HFFc6 (cell line): ENCODE measurements at regions not wholly inside any gene's neighbourhood (a gene's known extent, or its start where the extent isn't known, plus 50 kb on each side); places are given as distances from the start of the nearest gene placed in this dataset.
"Not testable (repeated sequence)": the region's sequence is repeated elsewhere in the genome, so short reads cannot be mapped to it uniquely, and the experiment has no call there.

ENCODE experiments used
- DNase-seq: peaks from one replicate; pipeline ENCODE4 v3.0.0-alpha.2; 2018
- H3K27ac Mint-ChIP-seq: 2 replicates; pipeline ENCODE4 v1.8.0; 2020; ENCODE audit warnings: mild to moderate bottlenecking, mixed read lengths
- H3K27me3 Mint-ChIP-seq: 2 replicates; pipeline ENCODE4 v1.8.0; 2021; ENCODE audit warnings: mild to moderate bottlenecking, moderate library complexity, mixed read lengths; ENCODE audit not compliant: insufficient read depth
- H3K36me3 Mint-ChIP-seq: 2 replicates; pipeline ENCODE4 v1.8.0; 2021; ENCODE audit warnings: low read depth, mixed read lengths
- H3K4me1 Mint-ChIP-seq: 2 replicates; pipeline ENCODE4 v1.8.0; 2020; ENCODE audit warnings: low read depth, mixed read lengths
- H3K4me3 Mint-ChIP-seq: 2 replicates; pipeline ENCODE4 v1.8.0; 2020; ENCODE audit warnings: mild to moderate bottlenecking, moderate library complexity, mixed read lengths
- H3K9me3 Mint-ChIP-seq: 2 replicates; pipeline ENCODE4 v1.8.0; 2020; ENCODE audit warnings: mild to moderate bottlenecking, mixed read lengths
- TF ChIP-seq, protein P1 (sequence below): fragments of 200-600 bp; sonication (generic); IDR thresholded peaks from 2 replicates; pipeline ENCODE4 v1.5.0; 2021; ENCODE audit warnings: antibody characterized with exemption, mild to moderate bottlenecking

DNA sequence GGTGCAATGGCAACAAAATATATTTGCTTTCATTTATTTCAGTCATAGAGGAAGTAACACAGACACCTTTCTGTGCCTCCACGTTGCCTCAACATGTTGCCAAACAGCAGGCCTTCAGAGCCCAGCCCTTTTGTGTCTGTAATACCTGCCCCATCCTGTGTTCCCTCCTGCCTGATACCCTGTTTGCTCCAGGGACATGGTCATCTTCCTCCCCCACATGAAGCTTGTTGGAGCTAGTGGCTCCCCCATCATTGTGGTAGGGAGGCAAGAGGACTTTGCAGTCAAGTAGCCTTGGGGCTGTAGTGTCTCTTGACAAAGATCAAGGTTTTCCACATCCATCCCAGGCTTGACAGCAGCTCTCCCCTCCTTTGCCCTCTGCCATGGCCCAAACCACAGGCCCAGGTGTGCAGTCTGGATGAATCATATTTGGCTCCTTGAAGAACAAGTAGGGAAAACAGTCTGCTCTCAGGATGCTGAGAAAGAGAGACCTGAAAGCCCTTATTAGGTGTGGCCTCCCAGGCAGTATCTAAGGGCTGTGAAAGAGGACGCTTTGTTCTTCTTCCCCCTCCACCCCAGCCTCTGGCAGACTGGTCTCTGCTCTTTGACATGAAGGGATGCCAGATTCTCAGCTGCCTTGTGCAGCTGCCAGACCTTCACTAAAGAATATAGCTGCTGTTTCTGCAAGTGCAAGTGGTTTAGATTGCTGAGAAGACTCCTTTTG, 329.0 kb downstream of the C12orf75 start:
- Mint-ChIP-seq H3K9me3 (no peaks in the 10 kb centered on the region), H3K36me3 (no peaks in the 10 kb centered on the region), H3K4me1 (no peaks in the 10 kb centered on the region), H3K27me3 (peaks cover 8% of the 10 kb centered on the region; the same call in 1 of the 2 replicates), H3K4me3 (no peak overlapping the region), H3K27ac (no peak overlapping the region)
- DNase-seq: no peak
- TF ChIP-seq, protein P1, sequence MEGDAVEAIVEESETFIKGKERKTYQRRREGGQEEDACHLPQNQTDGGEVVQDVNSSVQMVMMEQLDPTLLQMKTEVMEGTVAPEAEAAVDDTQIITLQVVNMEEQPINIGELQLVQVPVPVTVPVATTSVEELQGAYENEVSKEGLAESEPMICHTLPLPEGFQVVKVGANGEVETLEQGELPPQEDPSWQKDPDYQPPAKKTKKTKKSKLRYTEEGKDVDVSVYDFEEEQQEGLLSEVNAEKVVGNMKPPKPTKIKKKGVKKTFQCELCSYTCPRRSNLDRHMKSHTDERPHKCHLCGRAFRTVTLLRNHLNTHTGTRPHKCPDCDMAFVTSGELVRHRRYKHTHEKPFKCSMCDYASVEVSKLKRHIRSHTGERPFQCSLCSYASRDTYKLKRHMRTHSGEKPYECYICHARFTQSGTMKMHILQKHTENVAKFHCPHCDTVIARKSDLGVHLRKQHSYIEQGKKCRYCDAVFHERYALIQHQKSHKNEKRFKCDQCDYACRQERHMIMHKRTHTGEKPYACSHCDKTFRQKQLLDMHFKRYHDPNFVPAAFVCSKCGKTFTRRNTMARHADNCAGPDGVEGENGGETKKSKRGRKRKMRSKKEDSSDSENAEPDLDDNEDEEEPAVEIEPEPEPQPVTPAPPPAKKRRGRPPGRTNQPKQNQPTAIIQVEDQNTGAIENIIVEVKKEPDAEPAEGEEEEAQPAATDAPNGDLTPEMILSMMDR: no peak

DNA sequence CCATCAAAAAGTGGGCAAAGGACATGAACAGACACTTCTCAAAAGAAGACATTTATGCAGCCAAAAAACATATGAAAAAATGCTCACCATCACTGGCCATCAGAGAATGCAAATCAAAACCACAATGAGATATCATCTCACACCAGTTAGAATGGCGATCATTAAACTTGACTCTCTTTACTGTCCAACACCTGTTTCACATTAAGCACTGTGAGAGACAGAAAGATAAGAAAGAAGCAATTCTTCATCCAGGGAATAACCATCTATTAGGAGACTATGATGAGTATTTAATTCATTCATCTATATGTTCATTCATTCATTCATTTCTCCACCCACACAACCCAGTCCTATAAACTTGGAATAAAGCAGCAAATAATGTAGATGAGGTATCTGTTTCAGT, 334.3 kb downstream of the C12orf75 start:
- DNase-seq, H3K36me3 Mint-ChIP-seq, H3K4me1 Mint-ChIP-seq, H3K9me3 Mint-ChIP-seq, H3K27me3 Mint-ChIP-seq, H3K4me3 Mint-ChIP-seq, H3K27ac Mint-ChIP-seq: not testable (repeated sequence)

DNA sequence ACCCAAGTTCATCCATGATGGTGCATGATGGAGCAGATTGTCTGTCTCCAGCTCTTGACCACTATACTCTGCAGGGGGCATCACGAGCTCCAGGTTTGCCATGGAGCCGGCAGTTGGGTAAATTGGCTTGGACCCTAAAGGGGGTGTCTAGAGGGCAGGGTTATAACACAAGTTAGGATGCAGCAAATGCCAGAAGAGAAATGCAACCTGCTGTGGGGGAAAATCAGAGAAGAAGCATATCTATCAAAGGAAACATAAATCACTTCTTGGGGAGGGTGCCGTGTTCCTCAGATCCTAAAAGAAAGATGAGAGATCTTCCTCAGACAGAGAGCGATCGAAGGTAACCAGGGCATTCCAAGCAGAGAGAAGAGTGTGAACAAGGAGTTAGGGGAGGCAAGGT, 334.9 kb downstream of the C12orf75 start:
- H3K27me3 Mint-ChIP-seq: peaks cover 2% of the 10 kb centered on the region
- no peak overlapping the region for H3K27ac Mint-ChIP-seq
- H3K9me3 Mint-ChIP-seq: no peaks in the 10 kb centered on the region
- H3K4me3 Mint-ChIP-seq: no peak overlapping the region
- H3K4me1 Mint-ChIP-seq: peaks cover 10% of the 10 kb centered on the region
- DNase-seq: no peak
- TF ChIP-seq, protein P1: no peak
- H3K36me3 Mint-ChIP-seq: no peaks in the 10 kb centered on the region

DNA sequence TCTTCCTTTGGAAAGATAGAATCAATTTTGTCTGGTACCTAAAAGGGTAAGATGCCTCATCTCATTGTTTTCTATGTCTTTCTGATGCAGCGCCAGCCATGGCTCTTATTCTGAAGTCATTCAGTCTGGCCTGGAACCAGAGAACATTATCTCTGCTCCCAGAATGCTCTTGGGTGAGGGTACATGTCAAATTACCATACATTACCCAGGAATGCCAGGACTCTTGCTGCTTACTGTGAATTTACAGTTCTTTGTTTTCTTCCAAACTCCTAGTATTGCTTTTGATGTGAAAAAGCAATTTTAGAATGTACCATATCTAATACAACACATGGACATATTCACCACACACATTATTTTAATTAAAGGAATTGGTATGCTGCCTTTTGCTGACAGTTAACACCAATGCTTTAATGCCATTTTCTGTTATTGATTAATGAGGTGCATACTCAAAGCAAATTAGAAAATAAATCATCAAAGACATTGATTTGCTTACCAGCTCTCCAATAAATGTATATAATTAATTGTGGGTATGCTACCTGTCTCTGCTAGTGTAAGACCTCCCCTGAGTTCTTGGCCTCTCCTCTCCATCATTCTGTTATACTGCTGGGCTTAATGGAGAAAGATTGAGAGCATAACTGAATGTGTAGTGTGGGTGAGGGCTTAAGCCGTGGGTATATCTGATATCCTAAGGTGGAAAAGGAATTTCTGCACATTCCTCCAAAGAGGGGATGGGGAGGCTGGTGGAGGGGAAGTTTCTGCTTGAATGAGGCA, 337.7 kb downstream of the C12orf75 start:
- no peak overlapping the region for H3K4me3 Mint-ChIP-seq
- no peak for DNase-seq
- TF ChIP-seq, protein P1: no peak
- peaks cover 38% of the 10 kb centered on the region for H3K4me1 Mint-ChIP-seq
- peaks cover 6% of the 10 kb centered on the region; the same call in 1 of the 2 replicates for H3K36me3 Mint-ChIP-seq
- H3K9me3 Mint-ChIP-seq: no peaks in the 10 kb centered on the region
- H3K27ac Mint-ChIP-seq: no peak overlapping the region
- no peaks in the 10 kb centered on the region; the same call in 1 of the 2 replicates for H3K27me3 Mint-ChIP-seq

DNA sequence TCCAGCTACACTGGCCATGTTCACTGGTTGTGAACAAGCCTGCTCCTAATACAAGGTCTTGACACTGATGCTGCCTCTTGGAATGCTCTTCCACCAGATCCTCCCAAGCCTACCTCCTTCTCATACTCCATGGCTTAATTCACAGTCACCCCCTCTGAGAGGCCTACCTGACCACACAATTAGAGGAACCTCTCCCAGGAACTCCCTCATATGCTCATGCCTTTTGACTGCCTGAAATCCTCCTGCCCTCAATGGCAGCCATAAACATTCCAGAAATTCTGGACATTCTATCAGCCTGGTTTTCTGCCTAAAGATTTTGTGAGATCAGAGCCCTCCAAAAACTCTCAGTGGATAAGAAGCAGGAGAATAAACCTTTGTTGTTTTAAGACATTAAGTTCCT, 340.2 kb downstream of the C12orf75 start:
- Mint-ChIP-seq H3K4me1 (peaks cover 54% of the 10 kb centered on the region), H3K36me3 (peaks cover 6% of the 10 kb centered on the region; the same call in 1 of the 2 replicates), H3K4me3 (no peak overlapping the region), H3K9me3 (no peaks in the 10 kb centered on the region), H3K27ac (peak overlapping the region; percentile 57), H3K27me3 (peaks cover 2% of the 10 kb centered on the region; the same call in 1 of the 2 replicates)
- DNase-seq: peak; percentile 43
- TF ChIP-seq, protein P1: no peak

DNA sequence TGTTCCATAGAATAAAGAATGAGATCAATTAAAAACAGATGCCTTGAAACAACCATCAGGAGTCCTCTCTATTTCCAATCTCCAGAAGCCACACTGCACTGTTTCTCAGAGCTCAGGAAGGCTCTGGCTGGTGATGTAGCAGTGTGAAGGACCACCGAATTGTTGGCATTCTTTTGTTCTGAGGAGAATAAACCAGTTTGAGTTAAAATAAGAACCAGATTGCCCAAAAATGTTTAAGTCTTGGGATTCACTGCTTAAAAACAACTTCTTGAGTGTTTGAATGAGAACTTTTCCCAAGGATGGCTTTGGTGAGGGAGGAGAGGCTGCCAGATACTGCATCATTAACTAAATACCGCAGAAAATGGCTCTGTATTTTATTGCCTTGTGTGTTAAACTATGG, 341.2 kb downstream of the C12orf75 start:
- Mint-ChIP-seq H3K9me3 (no peaks in the 10 kb centered on the region), H3K4me3 (peak overlapping the region; percentile 42; the same call in 1 of the 2 replicates), H3K27ac (peak overlapping the region; percentile 89), H3K27me3 (peaks cover 2% of the 10 kb centered on the region; the same call in 1 of the 2 replicates), H3K36me3 (peaks cover 6% of the 10 kb centered on the region; the same call in 1 of the 2 replicates), H3K4me1 (peaks cover 55% of the 10 kb centered on the region)
- TF ChIP-seq, protein P1: no peak
- DNase-seq: peak; percentile 30
